Progenitor cell of endocrine pancreas (in vitro differentiated cells): ENCODE measurements at regions not wholly inside any gene's neighbourhood (a gene's known extent, or its start where the extent isn't known, plus 50 kb on each side); places are given as distances from the start of the nearest gene placed in this dataset.

Experiments used
- DNase-seq: peaks from one replicate; pipeline ENCODE4 v3.0.0; 2021; ENCODE audit warnings: low spot score; ENCODE audit not compliant: unreplicated experiment
- H3K27ac Mint-ChIP-seq: 2 replicates; pipeline ENCODE4 v1.8.0; 2021; ENCODE audit warnings: mild to moderate bottlenecking, moderate library complexity, mixed read lengths
- H3K27me3 Mint-ChIP-seq: 2 replicates; pipeline ENCODE4 v1.8.0; 2021; ENCODE audit warnings: mixed read lengths
- H3K36me3 Mint-ChIP-seq: 2 replicates; pipeline ENCODE4 v1.8.0; 2022; ENCODE audit warnings: mixed read lengths; ENCODE audit not compliant: insufficient read depth
- H3K4me1 Mint-ChIP-seq: 2 replicates; pipeline ENCODE4 v1.8.0; 2021; ENCODE audit warnings: low read depth, mixed read lengths
- H3K4me3 Mint-ChIP-seq: 2 replicates; pipeline ENCODE4 v1.8.0; 2021; ENCODE audit warnings: low read depth, mild to moderate bottlenecking, moderate library complexity, mixed read lengths
- H3K9me3 Mint-ChIP-seq: 2 replicates; pipeline ENCODE4 v1.8.0; 2021; ENCODE audit warnings: low read depth, mixed read lengths
- CTCF ChIP-seq: fragments of 200-600 bp; sonication (generic); IDR thresholded peaks from one replicate; pipeline ENCODE4 v1.5.0; 2021; ENCODE audit warnings: antibody characterized with exemption, mild to moderate bottlenecking; ENCODE audit not compliant: unreplicated experiment

- Mint-ChIP-seq H3K27me3 (peaks cover 26% of the 10 kb centered on the region), H3K36me3 (no peaks in the 10 kb centered on the region), H3K9me3 (peaks cover 11% of the 10 kb centered on the region), H3K27ac (no peak overlapping the region), H3K4me1 (no peaks in the 10 kb centered on the region), H3K4me3 (no peak overlapping the region)
- no peak for TF ChIP-seq CTCF
- DNase-seq: no peak
Measured at GRCh38 chr2:240329116-240329665, 106.3 kb upstream of the GPC1 start.

DNA sequence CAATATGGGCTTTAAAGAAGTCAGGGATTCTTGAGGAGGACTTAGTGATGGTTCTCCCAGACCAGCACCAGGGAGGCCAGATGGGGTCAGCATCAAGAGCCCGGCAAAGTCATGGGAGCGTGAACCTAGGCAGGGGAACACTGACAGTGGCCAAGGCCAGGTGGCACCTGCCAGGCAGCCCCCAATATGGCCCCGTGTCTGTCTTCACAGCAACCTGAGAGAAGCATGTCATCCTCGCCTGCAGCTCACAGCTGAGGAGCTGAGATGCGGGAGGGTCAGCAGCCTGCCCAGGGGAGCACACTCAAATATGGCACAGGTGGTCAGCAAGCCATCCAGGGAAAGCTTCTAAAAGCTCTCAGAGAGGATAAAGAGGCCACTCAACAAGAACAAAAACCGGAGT is 105.7 kb upstream of the GPC1 start:
- no peak for DNase-seq
- Mint-ChIP-seq H3K4me3 (no peak overlapping the region), H3K36me3 (no peaks in the 10 kb centered on the region), H3K4me1 (no peaks in the 10 kb centered on the region), H3K27me3 (peaks cover 26% of the 10 kb centered on the region), H3K27ac (no peak overlapping the region), H3K9me3 (peaks cover 11% of the 10 kb centered on the region)
- TF ChIP-seq CTCF: no peak

- Mint-ChIP-seq H3K27ac (no peak overlapping the region), H3K9me3 (peaks cover 11% of the 10 kb centered on the region), H3K27me3 (peaks cover 26% of the 10 kb centered on the region), H3K4me1 (no peaks in the 10 kb centered on the region), H3K4me3 (no peak overlapping the region), H3K36me3 (no peaks in the 10 kb centered on the region)
- no peak for TF ChIP-seq CTCF
- DNase-seq: no peak
Measured at GRCh38 chr2:240333985-240334384, 101.5 kb upstream of the GPC1 start.

DNA sequence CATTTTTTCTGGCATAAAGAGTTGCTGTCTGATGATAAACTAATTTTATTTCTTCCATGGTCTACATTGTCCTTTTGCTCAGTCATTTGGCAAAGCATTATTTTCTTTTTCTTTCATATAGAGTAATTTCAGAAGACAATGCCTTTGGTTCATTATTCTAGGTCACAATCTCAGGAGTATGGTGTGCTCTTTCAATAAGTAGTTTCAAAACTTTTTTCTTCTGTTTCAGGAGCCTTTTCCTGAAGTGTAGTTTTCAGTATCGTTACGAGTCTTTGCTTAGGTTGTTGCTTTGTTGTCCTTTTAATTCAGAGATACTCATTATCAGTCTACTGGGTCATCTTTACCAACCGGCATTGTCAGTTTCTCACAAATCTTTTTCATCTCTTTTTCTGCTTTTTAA is 100.4 kb upstream of the GPC1 start:
- Mint-ChIP-seq H3K9me3 (peaks cover 11% of the 10 kb centered on the region), H3K36me3 (no peaks in the 10 kb centered on the region), H3K4me1 (no peaks in the 10 kb centered on the region), H3K27ac (no peak overlapping the region), H3K27me3 (peaks cover 25% of the 10 kb centered on the region), H3K4me3 (no peak overlapping the region)
- no peak for DNase-seq
- no peak for TF ChIP-seq CTCF

GRCh38 chr2:240336820-240337427 is 98.5 kb upstream of the GPC1 start:
- Mint-ChIP-seq H3K9me3 (peaks cover 2% of the 10 kb centered on the region), H3K27me3 (peaks cover 25% of the 10 kb centered on the region), H3K27ac (no peak overlapping the region), H3K4me1 (no peaks in the 10 kb centered on the region), H3K36me3 (no peaks in the 10 kb centered on the region), H3K4me3 (no peak overlapping the region)
- TF ChIP-seq CTCF: no peak
- DNase-seq: no peak
